Left renal cortex interstitium (tissue), 4 donors: ENCODE measurements at regions not wholly inside any gene's neighbourhood (a gene's known extent, or its start where the extent isn't known, plus 50 kb on each side); places are given as distances from the start of the nearest gene placed in this dataset.
"Not testable (repeated sequence)": the region's sequence is repeated elsewhere in the genome, so short reads cannot be mapped to it uniquely, and the experiment has no call there.

Experiments used
- DNase-seq, 4 donors: peaks; one replicate each; pipeline ENCODE4 v3.0.0-alpha.2; 2013; ENCODE audit warnings: low read depth in 4 of 4, low spot score in 2 of 4, missing footprints in 1 of 4

- no peak for DNase-seq
Measured at GRCh38 chr7:53596230-53596629, 560.8 kb downstream of the POM121L12 start.

GRCh38 chr7:53600296-53600695 is 564.9 kb downstream of the POM121L12 start:
- no peak for DNase-seq

GRCh38 chr7:53602817-53603418 is 567.5 kb downstream of the POM121L12 start:
- DNase-seq: no peak

DNA sequence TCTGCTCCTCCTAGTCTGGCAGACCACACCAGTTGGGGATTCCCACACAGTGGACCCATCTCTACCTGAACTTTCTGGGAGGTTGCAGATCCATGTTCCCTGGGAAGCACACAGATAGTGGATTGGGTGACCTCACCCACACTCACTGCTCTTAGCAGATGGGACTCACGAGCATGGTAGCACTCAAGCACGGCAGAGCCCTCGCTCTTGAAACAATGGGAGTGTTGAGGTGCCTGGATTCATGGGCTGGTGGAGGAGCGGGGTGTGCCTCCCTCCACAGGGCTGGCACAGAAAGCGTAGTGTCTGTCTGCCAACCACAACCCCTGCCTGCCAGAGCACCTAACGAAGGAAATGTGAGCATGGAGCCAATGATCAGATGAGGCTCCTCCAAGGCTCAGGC is 568.0 kb downstream of the POM121L12 start:
- no peak for DNase-seq

- DNase-seq: no peak
Measured at GRCh38 chr7:53604201-53604600, 568.8 kb downstream of the POM121L12 start.

- DNase-seq: no peak
Measured at GRCh38 chr7:53607961-53608360, 572.5 kb downstream of the POM121L12 start.

- no peak for DNase-seq
Measured at GRCh38 chr7:53609185-53609584, 573.8 kb downstream of the POM121L12 start.

GRCh38 chr7:53611043-53611442 is 575.6 kb downstream of the POM121L12 start:
- DNase-seq: no peak

DNA sequence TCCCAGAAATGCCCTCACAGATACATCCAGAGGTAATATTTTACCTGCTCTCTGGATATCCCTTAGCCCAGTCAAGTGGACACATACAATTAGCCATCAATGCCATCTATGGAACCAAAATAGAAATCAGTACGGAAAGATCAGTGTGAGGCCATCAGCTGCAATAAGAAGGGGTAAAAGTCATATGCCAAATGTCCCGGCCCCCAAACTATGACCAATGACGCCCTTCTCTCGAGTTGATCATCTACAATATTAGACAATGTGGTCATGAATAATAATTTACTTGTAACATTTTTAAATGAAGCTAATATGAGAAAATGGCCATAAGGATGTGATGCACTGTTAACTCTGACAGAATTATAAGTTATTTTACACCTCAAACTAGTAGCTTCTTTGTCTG is 588.9 kb downstream of the POM121L12 start:
- no peak for DNase-seq

GRCh38 chr7:53628775-53629174 is 593.3 kb downstream of the POM121L12 start:
- DNase-seq: no peak

- not testable (repeated sequence) for DNase-seq
Measured at GRCh38 chr7:53635251-53635650, 599.8 kb downstream of the POM121L12 start.

DNA sequence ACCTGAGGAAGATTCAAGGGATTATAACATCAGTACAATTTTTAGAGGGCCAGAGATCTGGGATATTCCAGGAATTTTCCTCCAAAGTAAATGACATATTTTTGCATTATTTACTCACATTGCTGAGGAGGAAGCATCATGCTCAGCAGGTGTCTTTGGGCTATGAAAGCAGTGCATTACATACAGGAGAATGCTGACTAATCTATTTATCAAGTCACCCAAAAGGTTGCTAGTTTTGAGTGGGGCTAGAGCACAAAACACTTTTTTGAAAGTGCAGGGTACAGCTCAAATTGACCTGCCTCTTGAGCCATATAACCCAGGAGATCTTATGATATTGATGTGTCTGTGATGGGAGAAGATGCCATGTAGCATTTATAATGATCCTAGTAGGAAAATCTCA is 603.1 kb downstream of the POM121L12 start:
- DNase-seq: no peak

DNA sequence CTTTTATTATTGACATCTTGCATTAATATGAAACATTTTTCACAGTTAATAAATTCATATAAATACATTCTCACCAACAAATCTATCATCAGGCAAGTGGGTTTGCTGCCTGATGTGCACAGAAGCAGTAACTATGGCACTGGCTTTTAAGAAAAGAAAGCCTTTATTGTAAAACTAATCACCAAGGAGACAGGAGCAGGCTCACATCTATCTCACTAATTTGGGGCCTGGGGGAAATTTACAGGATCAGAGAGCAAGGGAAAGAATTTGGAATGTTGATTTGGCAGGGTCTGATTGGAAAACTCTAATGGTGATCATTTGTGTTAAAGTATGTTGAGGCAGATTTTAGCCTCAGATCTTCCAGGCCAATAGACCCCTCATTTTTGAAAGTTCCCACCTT is 605.7 kb downstream of the POM121L12 start:
- no peak for DNase-seq

- DNase-seq: no peak
Measured at GRCh38 chr7:53642361-53642760, 606.9 kb downstream of the POM121L12 start.

DNA sequence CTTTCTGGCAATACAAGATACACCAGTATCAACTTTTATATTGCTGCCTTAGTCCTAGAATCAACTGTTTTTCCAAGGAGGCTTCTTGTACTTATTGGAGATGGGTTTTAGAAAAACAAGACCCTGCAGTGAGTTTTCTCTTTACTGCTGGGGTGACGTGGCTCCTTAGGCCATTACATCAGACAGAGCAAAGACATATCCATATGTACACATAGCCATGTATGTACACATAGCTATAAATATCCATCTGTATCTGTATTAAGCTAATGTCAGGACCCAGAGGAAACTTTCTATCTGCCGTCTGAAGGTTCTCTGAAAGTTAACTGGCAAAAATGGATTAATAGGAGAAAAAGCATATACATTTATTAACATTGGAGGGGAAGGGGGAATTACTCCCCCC is 607.4 kb downstream of the POM121L12 start:
- DNase-seq: no peak

- DNase-seq: no peak
Measured at GRCh38 chr7:53656881-53657280, 621.4 kb downstream of the POM121L12 start.

DNA sequence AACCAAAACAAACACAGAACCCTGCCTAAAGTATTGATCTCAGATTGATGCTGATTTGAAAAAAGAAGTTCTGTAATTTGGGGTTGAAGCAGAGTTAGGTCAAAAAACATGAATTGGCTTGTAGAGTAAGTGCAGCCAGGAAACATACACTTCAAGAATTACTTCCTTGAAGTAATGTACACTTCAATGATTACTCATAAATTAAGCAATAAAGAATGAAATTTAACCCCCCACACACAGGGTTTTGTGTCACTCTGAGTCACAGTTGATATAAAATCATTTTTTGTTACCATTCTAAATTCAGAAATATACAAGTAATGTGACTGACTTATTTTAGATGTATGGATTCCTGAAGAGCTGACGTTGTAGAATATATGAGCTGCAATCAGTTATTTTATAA is 622.2 kb downstream of the POM121L12 start:
- no peak for DNase-seq

DNA sequence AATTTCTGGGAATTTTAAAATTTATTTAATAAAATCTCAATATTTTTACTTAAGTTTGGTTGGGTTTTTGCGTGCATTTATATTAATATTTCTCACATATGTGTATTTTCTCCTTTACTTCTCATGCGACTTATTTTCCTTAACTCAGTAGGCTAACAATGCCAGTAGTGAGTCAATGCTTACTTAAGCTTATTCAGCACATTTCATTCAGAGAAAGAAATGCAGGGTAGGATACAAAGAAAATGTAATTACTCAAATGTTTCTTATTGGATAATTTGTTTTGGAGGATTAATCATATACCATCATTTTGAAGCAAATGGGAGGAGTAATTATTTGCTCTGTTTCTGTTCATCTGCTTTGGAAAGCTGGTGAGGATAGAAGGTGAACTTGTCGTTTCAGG is 623.5 kb downstream of the POM121L12 start:
- DNase-seq: no peak

- no peak for DNase-seq
Measured at GRCh38 chr7:53661645-53662217, 626.3 kb downstream of the POM121L12 start.

DNA sequence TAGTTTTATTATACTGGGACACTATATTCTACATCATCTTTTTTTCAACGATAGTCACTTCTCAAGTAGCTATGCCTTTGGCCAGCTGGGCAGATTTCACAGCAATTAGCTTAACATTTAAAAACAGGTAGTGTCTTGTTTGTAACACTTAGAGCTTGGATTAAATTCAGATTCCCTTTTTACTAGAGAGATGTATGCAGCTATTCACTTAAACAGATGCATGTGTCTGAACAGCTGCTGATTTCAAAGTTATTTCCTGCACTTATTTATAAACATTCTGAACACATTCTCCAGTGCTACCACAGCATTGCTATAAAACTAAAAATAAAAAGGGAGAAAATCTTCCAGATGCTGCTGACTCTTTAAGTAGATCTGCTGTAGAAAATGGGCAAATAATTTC is 637.2 kb downstream of the POM121L12 start:
- no peak for DNase-seq

GRCh38 chr7:53675835-53676234 is 640.4 kb downstream of the POM121L12 start:
- DNase-seq: no peak

GRCh38 chr7:53684693-53685092 is 649.3 kb downstream of the POM121L12 start:
- DNase-seq: no peak

- DNase-seq: no peak
Measured at GRCh38 chr7:53690411-53690810, 655.0 kb downstream of the POM121L12 start.
